Upper lobe of left lung (tissue), 4 donors: ENCODE measurements at regions not wholly inside any gene's neighbourhood (a gene's known extent, or its start where the extent isn't known, plus 50 kb on each side); places are given as distances from the start of the nearest gene placed in this dataset.

Experiments used
- CTCF ChIP-seq, 6 experiments: fragments of 450-650 bp in 4 of 6; fragments of 200-600 bp in 2 of 6; sonication (generic) in 2 of 6; IDR thresholded peaks; one replicate each; pipeline ENCODE4 v1.5.1; 2016 to 2019; ENCODE audit warnings: antibody characterized with exemption in 6 of 6
- EP300 ChIP-seq, 4 donors: sonication (generic); formaldehyde crosslinking; IDR thresholded peaks; one replicate each; pipeline ENCODE4 v1.5.1; 2017; ENCODE audit warnings: antibody characterized with exemption in 4 of 4, control low read depth in 2 of 4
- POLR2AphosphoS5 ChIP-seq, 2 donors: sonication (generic); formaldehyde crosslinking; IDR thresholded peaks; one replicate each; pipeline ENCODE4 v1.5.1; 2017; ENCODE audit warnings: antibody characterized with exemption in 2 of 2

- no peak for TF ChIP-seq CTCF (IDR thresholded peaks at IDR 0.05)
- TF ChIP-seq POLR2AphosphoS5 (IDR thresholded peaks at IDR 0.05) = no peak
- TF ChIP-seq EP300 (IDR thresholded peaks at IDR 0.05) = no peak
Measured at GRCh38 chr7:131607291-131608115, 51.1 kb upstream of the PODXL start.
